ENCODE measurements at regions not wholly inside any gene's neighbourhood (a gene's known extent, or its start where the extent isn't known, plus 50 kb on each side); places are given as distances from the start of the nearest gene placed in this dataset.

GRCh38 chr10:111208951-111209350 lies 132.1 kb downstream of the ADRA2A start:
- no peak overlapping the region for H3K4me3 ChIP-seq (ENCODE audit: low read depth, low read length)
- DNase-seq (ENCODE audit: low read depth), result no peak
- TF ChIP-seq CTCF (IDR thresholded peaks at IDR 0.05; ENCODE audit: control insufficient read depth, extremely low read depth, insufficient read depth), result no peak

- no peak overlapping the region for H3K4me3 ChIP-seq (ENCODE audit: low read depth, low read length)
- no peak for DNase-seq (ENCODE audit: low read depth)
- no peak for TF ChIP-seq CTCF (IDR thresholded peaks at IDR 0.05; ENCODE audit: control insufficient read depth, extremely low read depth, insufficient read depth)
Measured at GRCh38 chr10:111209692-111210091, 132.9 kb downstream of the ADRA2A start.

- no peak for DNase-seq (ENCODE audit: low read depth)
- TF ChIP-seq CTCF (IDR thresholded peaks at IDR 0.05; ENCODE audit: control insufficient read depth, extremely low read depth, insufficient read depth), result no peak
- no peak overlapping the region for H3K4me3 ChIP-seq (ENCODE audit: low read depth, low read length)
Measured at GRCh38 chr10:111211241-111211640, 134.4 kb downstream of the ADRA2A start.

GRCh38 chr10:111211706-111212105 lies 134.9 kb downstream of the ADRA2A start:
- no peak for DNase-seq (ENCODE audit: low read depth)
- H3K4me3 ChIP-seq (ENCODE audit: low read depth, low read length), result no peak overlapping the region
- TF ChIP-seq CTCF (IDR thresholded peaks at IDR 0.05; ENCODE audit: control insufficient read depth, extremely low read depth, insufficient read depth), result no peak

- H3K4me3 ChIP-seq (ENCODE audit: low read depth, low read length), result no peak overlapping the region
- TF ChIP-seq CTCF (IDR thresholded peaks at IDR 0.05; ENCODE audit: control insufficient read depth, extremely low read depth, insufficient read depth), result no peak
- no peak for DNase-seq (ENCODE audit: low read depth)
Measured at GRCh38 chr10:111221682-111222480, 145.1 kb downstream of the ADRA2A start.

- DNase-seq (ENCODE audit: low read depth), result no peak
- no peak overlapping the region for H3K4me3 ChIP-seq (ENCODE audit: low read depth, low read length)
- no peak for TF ChIP-seq CTCF (IDR thresholded peaks at IDR 0.05; ENCODE audit: control insufficient read depth, extremely low read depth, insufficient read depth)
Measured at GRCh38 chr10:111222961-111223360, 146.1 kb downstream of the ADRA2A start.

- DNase-seq (ENCODE audit: low read depth), result no peak
- no peak overlapping the region for H3K4me3 ChIP-seq (ENCODE audit: low read depth, low read length)
- TF ChIP-seq CTCF (IDR thresholded peaks at IDR 0.05; ENCODE audit: control insufficient read depth, extremely low read depth, insufficient read depth), result no peak
Measured at GRCh38 chr10:111231779-111232178, 154.9 kb downstream of the ADRA2A start.

All from LNCaP clone FGC (cell line).